ENCODE measurements at regions not wholly inside any gene's neighbourhood (a gene's known extent, or its start where the extent isn't known, plus 50 kb on each side); places are given as distances from the start of the nearest gene placed in this dataset.

GRCh38 chr13:39159393-39159792, 121.1 kb downstream of the NHLRC3 start:
- DNase-seq (ENCODE audit: low spot score), result no peak
- Mint-ChIP-seq H3K4me1 (ENCODE audit: unreplicated experiment) (peaks cover 12% of the 10 kb centered on the region), H3K27ac (ENCODE audit: unreplicated experiment) (no peak overlapping the region)

GRCh38 chr13:39159846-39160370, 121.7 kb downstream of the NHLRC3 start:
- Mint-ChIP-seq H3K4me3 (ENCODE audit: unreplicated experiment) (no peak overlapping the region), H3K9me3 (ENCODE audit: unreplicated experiment) (no peaks in the 10 kb centered on the region), H3K4me1 (ENCODE audit: unreplicated experiment) (peaks cover 12% of the 10 kb centered on the region), H3K27ac (ENCODE audit: unreplicated experiment) (no peak overlapping the region), H3K27me3 (ENCODE audit: unreplicated experiment) (peaks cover 3% of the 10 kb centered on the region), H3K36me3 (ENCODE audit: low read depth, unreplicated experiment) (no peaks in the 10 kb centered on the region)
- TF ChIP-seq CTCF (IDR thresholded peaks at IDR 0.05; ENCODE audit: unreplicated experiment), result no peak
- no peak for DNase-seq (ENCODE audit: low spot score)

More at GRCh38 chr13:39159393-39159792, 121.1 kb downstream of the NHLRC3 start:
- H3K9me3 Mint-ChIP-seq (ENCODE audit: unreplicated experiment), result no peaks in the 10 kb centered on the region
- no peaks in the 10 kb centered on the region for H3K36me3 Mint-ChIP-seq (ENCODE audit: low read depth, unreplicated experiment)
- TF ChIP-seq CTCF (IDR thresholded peaks at IDR 0.05; ENCODE audit: unreplicated experiment), result no peak
- H3K27me3 Mint-ChIP-seq (ENCODE audit: unreplicated experiment), result peaks cover 3% of the 10 kb centered on the region
- H3K4me3 Mint-ChIP-seq (ENCODE audit: unreplicated experiment), result no peak overlapping the region

GRCh38 chr13:39167018-39167417, 128.8 kb downstream of the NHLRC3 start:
- no peak for DNase-seq (ENCODE audit: low spot score)
- no peak for TF ChIP-seq CTCF (IDR thresholded peaks at IDR 0.05; ENCODE audit: unreplicated experiment)
- Mint-ChIP-seq H3K27me3 (ENCODE audit: unreplicated experiment) (no peaks in the 10 kb centered on the region), H3K4me3 (ENCODE audit: unreplicated experiment) (no peak overlapping the region), H3K36me3 (ENCODE audit: low read depth, unreplicated experiment) (no peaks in the 10 kb centered on the region), H3K9me3 (ENCODE audit: unreplicated experiment) (no peaks in the 10 kb centered on the region), H3K4me1 (ENCODE audit: unreplicated experiment) (no peaks in the 10 kb centered on the region), H3K27ac (ENCODE audit: unreplicated experiment) (no peak overlapping the region)

- H3K4me3 Mint-ChIP-seq (ENCODE audit: unreplicated experiment), result no peak overlapping the region
- peaks cover 1% of the 10 kb centered on the region for H3K27me3 Mint-ChIP-seq (ENCODE audit: unreplicated experiment)
- DNase-seq (ENCODE audit: low spot score), result no peak
- H3K36me3 Mint-ChIP-seq (ENCODE audit: low read depth, unreplicated experiment), result no peaks in the 10 kb centered on the region
- H3K27ac Mint-ChIP-seq (ENCODE audit: unreplicated experiment), result no peak overlapping the region
- no peaks in the 10 kb centered on the region for H3K4me1 Mint-ChIP-seq (ENCODE audit: unreplicated experiment)
- no peak for TF ChIP-seq CTCF (IDR thresholded peaks at IDR 0.05; ENCODE audit: unreplicated experiment)
- H3K9me3 Mint-ChIP-seq (ENCODE audit: unreplicated experiment), result no peaks in the 10 kb centered on the region
Measured at GRCh38 chr13:39170711-39171110, 132.5 kb downstream of the NHLRC3 start.

GRCh38 chr13:39185326-39185725, 147.1 kb downstream of the NHLRC3 start:
- H3K4me3 Mint-ChIP-seq (ENCODE audit: unreplicated experiment), result no peak overlapping the region
- H3K27me3 Mint-ChIP-seq (ENCODE audit: unreplicated experiment), result peaks cover 1% of the 10 kb centered on the region
- H3K4me1 Mint-ChIP-seq (ENCODE audit: unreplicated experiment), result no peaks in the 10 kb centered on the region
- DNase-seq (ENCODE audit: low spot score), result no peak
- H3K36me3 Mint-ChIP-seq (ENCODE audit: low read depth, unreplicated experiment), result no peaks in the 10 kb centered on the region
- H3K9me3 Mint-ChIP-seq (ENCODE audit: unreplicated experiment), result no peaks in the 10 kb centered on the region
- H3K27ac Mint-ChIP-seq (ENCODE audit: unreplicated experiment), result no peak overlapping the region
- no peak for TF ChIP-seq CTCF (IDR thresholded peaks at IDR 0.05; ENCODE audit: unreplicated experiment)

Measured in endothelial cell (in vitro differentiated cells).